Smooth muscle cell (in vitro differentiated cells): ENCODE measurements at regions not wholly inside any gene's neighbourhood (a gene's known extent, or its start where the extent isn't known, plus 50 kb on each side); places are given as distances from the start of the nearest gene placed in this dataset.

Experiments used
- DNase-seq: peaks from one replicate; lab custom pipeline; 2025; ENCODE audit not compliant: unreplicated experiment; lab: John Stamatoyannopoulos, UW
- H2AFZ ChIP-seq: fragments of 200-600 bp; sonication (generic); 2 replicates; pipeline ENCODE4 v1.6.0; 2016; ENCODE audit warnings: antibody characterized with exemption, low read depth, mild to moderate bottlenecking
- H3F3A ChIP-seq: fragments of 200-600 bp; sonication (generic); 2 replicates; pipeline ENCODE4 v1.6.0; 2017; ENCODE audit warnings: antibody characterized with exemption, low read depth
- H3K27ac ChIP-seq: fragments of 200-600 bp; sonication (generic); 2 replicates; pipeline ENCODE4 v1.5.1; 2016; ENCODE audit warnings: low read depth, mild to moderate bottlenecking
- H3K27me3 ChIP-seq: fragments of 200-600 bp; sonication (generic); 2 replicates; pipeline ENCODE4 v1.6.1; 2016; ENCODE audit warnings: low read depth, mild to moderate bottlenecking
- H3K36me3 ChIP-seq: fragments of 200-600 bp; sonication (generic); 2 replicates; pipeline ENCODE4 v1.5.1; 2016; ENCODE audit warnings: low read depth
- H3K4me1 ChIP-seq: fragments of 200-600 bp; sonication (generic); 2 replicates; pipeline ENCODE4 v1.5.1; 2016; ENCODE audit warnings: low read depth
- H3K4me2 ChIP-seq: fragments of 200-600 bp; sonication (generic); 2 replicates; pipeline ENCODE4 v1.6.0; 2016; ENCODE audit warnings: mild to moderate bottlenecking
- H3K4me3 ChIP-seq: fragments of 200-600 bp; sonication (generic); 2 replicates; pipeline ENCODE4 v1.5.1; 2016; ENCODE audit warnings: mild to moderate bottlenecking
- H3K79me2 ChIP-seq: fragments of 200-600 bp; sonication (generic); 2 replicates; pipeline ENCODE4 v1.6.0; 2016; ENCODE audit warnings: low read depth, mild to moderate bottlenecking
- H3K9ac ChIP-seq: fragments of 200-600 bp; sonication (generic); 2 replicates; pipeline ENCODE4 v1.6.0; 2016; ENCODE audit warnings: low read depth
- H3K9me3 ChIP-seq: fragments of 200-600 bp; sonication (generic); replicated peaks from 2 replicates; pipeline ENCODE4 v1.5.1; 2016; ENCODE audit warnings: low read depth
- H4K20me1 ChIP-seq: fragments of 200-600 bp; sonication (generic); 2 replicates; pipeline ENCODE4 v1.6.0; 2016; ENCODE audit warnings: low read depth
- CTCF ChIP-seq: fragments of 200-600 bp; sonication (generic); IDR thresholded peaks from 2 replicates; pipeline ENCODE4 v1.5.1; 2017; ENCODE audit warnings: borderline replicate concordance, mild to moderate bottlenecking, antibody characterized with exemption; ENCODE audit not compliant: insufficient read depth, poor library complexity, severe bottlenecking
- WGBS: methylation state at CpG from one replicate; pipeline ENCODE4 v1.1.7; 2016; ENCODE audit warnings: low lambda C conversion rate; 5-methylcytosine and 5-hydroxymethylcytosine counted together

- no peak overlapping the region for H2AFZ ChIP-seq
- no peaks in the 10 kb centered on the region for H3K27me3 ChIP-seq
- no peaks in the 10 kb centered on the region for H3F3A ChIP-seq
- H3K36me3 ChIP-seq: no peaks in the 10 kb centered on the region
- WGBS: 73% methylated on average over 2 of the region's 2 CpGs
- no peaks in the 10 kb centered on the region for H3K9me3 ChIP-seq
- no peak overlapping the region for H3K4me2 ChIP-seq
- H3K4me1 ChIP-seq: no peaks in the 10 kb centered on the region
- DNase-seq: no peak
- H4K20me1 ChIP-seq: no peaks in the 10 kb centered on the region
- no peak overlapping the region for H3K27ac ChIP-seq
- TF ChIP-seq CTCF: no peak
- H3K79me2 ChIP-seq: no peaks in the 10 kb centered on the region
- H3K9ac ChIP-seq: no peak overlapping the region
- no peak overlapping the region for H3K4me3 ChIP-seq
Observed at GRCh38 chr13:38477676-38478075, 128.0 kb downstream of the UFM1 start.

GRCh38 chr13:38483623-38484022, 134.0 kb downstream of the UFM1 start:
- H3F3A ChIP-seq: no peaks in the 10 kb centered on the region
- no peak overlapping the region for H3K4me2 ChIP-seq
- H2AFZ ChIP-seq: no peak overlapping the region
- TF ChIP-seq CTCF: no peak
- H3K27ac ChIP-seq: no peak overlapping the region
- H3K4me1 ChIP-seq: no peaks in the 10 kb centered on the region
- no peak for DNase-seq
- H3K36me3 ChIP-seq: no peaks in the 10 kb centered on the region
- H3K79me2 ChIP-seq: no peaks in the 10 kb centered on the region
- WGBS: no CpG with 5 or more reads among the region's 1 CpG
- no peaks in the 10 kb centered on the region for H4K20me1 ChIP-seq
- no peaks in the 10 kb centered on the region for H3K27me3 ChIP-seq
- H3K4me3 ChIP-seq: no peak overlapping the region
- H3K9me3 ChIP-seq: no peaks in the 10 kb centered on the region
- no peak overlapping the region for H3K9ac ChIP-seq

GRCh38 chr13:38490657-38491056, 141.0 kb downstream of the UFM1 start:
- Histone ChIP-seq H3K9ac (no peak overlapping the region), H3K36me3 (no peaks in the 10 kb centered on the region), H3K4me1 (no peaks in the 10 kb centered on the region), H3K4me2 (no peak overlapping the region), H3K27ac (no peak overlapping the region), H3F3A (no peaks in the 10 kb centered on the region), H3K79me2 (no peaks in the 10 kb centered on the region), H4K20me1 (no peaks in the 10 kb centered on the region), H3K4me3 (no peak overlapping the region), H3K27me3 (no peaks in the 10 kb centered on the region), H2AFZ (no peak overlapping the region), H3K9me3 (no peaks in the 10 kb centered on the region)
- WGBS: 63% methylated on average over 3 of the region's 3 CpGs
- TF ChIP-seq CTCF: no peak
- DNase-seq: no peak

DNA sequence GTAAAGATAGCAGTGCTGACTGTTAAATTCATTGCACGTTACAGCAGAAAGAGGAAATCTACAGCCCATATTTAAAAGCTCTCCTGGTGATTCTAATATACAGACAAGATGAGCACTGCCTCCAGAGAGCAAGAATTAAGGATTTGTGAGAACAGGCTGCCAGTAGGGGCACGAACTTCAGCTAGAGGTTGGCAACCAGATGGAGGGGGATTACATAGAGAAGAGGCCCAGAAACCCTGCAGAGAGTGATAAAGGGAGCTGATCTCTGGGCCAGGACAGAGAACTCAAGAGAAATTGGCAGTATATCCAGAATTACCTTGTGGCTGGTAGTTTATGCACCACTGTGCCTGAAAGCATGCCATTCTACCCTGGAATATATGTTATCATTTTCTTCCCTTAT, 144.8 kb downstream of the UFM1 start:
- Histone ChIP-seq H2AFZ (no peak overlapping the region), H3K4me3 (no peak overlapping the region), H3K27me3 (no peaks in the 10 kb centered on the region), H3K9ac (no peak overlapping the region), H3K79me2 (no peaks in the 10 kb centered on the region), H3K27ac (no peak overlapping the region), H3K4me2 (no peak overlapping the region), H4K20me1 (no peaks in the 10 kb centered on the region), H3F3A (no peaks in the 10 kb centered on the region), H3K36me3 (no peaks in the 10 kb centered on the region), H3K9me3 (no peaks in the 10 kb centered on the region), H3K4me1 (no peaks in the 10 kb centered on the region)
- 68% methylated on average over 2 of the region's 2 CpGs for WGBS
- no peak for DNase-seq
- TF ChIP-seq CTCF: no peak
